NCI-H345 (cell line): ENCODE measurements at regions not wholly inside any gene's neighbourhood (a gene's known extent, or its start where the extent isn't known, plus 50 kb on each side); places are given as distances from the start of the nearest gene placed in this dataset.
"Not testable (repeated sequence)": the region's sequence is repeated elsewhere in the genome, so short reads cannot be mapped to it uniquely, and the experiment has no call there.

Source experiments
- DNase-seq: peaks from one replicate; lab custom pipeline; 2025; lab: John Stamatoyannopoulos, UW

- DNase-seq, result no peak
Observed at GRCh38 chr11:19627566-19627965, 85.1 kb upstream of the NAV2 start.

DNA sequence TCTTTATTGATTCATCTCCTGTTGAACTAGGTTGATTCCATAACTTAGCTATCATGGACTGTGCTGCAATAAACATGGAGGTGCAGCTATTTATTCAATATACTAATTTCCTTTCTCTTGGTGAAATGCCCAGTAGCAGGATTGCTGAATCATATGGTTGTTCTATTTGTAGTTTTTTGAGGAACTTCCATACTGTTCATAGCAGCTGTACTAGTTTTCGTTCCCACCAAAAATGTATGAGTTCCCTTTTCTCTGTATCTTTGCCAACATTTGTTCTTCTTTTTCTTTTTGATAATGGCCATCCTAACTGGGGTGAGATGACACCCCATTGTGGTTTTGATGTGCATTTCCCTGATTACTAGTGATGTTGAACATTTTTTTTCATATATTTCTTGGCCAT is 87.2 kb upstream of the NAV2 start:
- DNase-seq, result no peak

GRCh38 chr11:19617696-19618523 is 94.7 kb upstream of the NAV2 start:
- no peak for DNase-seq

DNA sequence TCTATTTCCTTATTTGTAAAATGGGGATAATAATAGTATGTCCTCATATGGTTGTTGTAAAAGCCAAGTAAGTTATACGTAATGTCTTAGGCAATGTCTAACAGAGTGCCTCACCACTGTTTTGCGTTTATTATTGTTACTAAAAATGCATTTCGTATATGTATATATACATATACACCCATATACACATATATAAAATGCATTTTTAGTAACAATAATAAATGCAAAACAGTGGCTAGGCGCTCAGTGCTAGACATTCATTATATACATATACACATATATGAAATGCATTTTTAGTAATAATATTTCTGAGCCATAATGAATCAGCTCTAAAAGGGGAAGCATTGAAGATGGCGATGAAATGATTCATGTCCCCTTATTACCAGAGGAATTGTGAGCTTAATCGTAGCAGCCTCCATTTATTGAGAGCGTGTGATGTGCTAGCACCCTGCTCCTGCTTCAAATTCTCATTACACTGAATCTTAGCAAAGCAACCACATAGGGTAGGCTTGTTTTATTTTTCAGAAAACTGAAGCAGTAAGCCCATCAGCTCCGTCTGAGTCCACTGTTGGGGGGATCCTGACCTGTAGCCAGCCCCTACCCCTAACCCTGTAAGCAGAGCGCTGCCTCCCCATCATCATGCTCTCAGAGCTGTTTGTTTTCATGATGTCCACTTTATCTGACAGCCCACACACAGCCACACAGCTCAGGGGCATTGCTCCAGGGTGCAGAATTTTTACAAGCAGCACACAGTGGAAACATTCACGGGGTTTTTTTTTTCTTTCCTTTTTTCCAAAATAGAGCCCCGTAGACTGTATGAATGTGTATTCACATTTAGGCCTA is 97.1 kb upstream of the NAV2 start:
- DNase-seq, result no peak

- DNase-seq, result no peak
Observed at GRCh38 chr11:19614370-19614940, 98.2 kb upstream of the NAV2 start.

- not testable (repeated sequence) for DNase-seq
Observed at GRCh38 chr11:19612025-19612424, 100.6 kb upstream of the NAV2 start.

DNA sequence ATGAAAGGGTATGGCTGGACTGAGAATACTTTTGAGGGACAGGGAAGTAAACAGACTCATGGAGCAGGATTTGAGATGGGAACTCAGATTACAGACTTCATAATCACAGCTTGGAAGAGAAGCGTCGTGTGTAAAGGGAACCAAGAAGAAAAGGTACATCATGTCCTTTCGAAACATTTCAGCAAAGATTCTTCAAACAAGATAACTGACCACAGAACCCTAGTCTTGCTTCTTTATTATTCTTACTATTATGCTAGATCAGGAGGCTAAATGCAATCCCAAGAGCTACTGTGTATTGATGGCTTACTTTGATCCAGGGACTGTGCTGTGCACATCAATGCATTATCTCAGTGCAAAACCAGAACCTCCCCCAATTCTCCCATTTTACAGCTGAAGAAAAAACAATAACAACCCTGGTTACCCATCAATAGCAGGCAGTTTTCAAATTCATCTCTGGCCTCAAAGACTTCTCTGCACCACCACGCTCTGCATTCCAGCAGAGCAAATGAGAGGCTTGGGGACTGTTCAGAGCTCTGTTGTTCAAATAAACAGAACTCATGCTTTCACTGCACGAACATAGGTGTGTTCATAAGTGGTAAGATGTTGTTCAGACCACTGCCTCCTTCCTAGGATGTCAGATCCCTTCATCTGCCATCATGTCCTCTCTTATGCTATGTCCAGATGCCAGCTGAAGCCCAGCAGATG is 104.8 kb upstream of the NAV2 start:
- DNase-seq, result no peak

GRCh38 chr11:19606856-19607655 is 105.6 kb upstream of the NAV2 start:
- no peak for DNase-seq

DNA sequence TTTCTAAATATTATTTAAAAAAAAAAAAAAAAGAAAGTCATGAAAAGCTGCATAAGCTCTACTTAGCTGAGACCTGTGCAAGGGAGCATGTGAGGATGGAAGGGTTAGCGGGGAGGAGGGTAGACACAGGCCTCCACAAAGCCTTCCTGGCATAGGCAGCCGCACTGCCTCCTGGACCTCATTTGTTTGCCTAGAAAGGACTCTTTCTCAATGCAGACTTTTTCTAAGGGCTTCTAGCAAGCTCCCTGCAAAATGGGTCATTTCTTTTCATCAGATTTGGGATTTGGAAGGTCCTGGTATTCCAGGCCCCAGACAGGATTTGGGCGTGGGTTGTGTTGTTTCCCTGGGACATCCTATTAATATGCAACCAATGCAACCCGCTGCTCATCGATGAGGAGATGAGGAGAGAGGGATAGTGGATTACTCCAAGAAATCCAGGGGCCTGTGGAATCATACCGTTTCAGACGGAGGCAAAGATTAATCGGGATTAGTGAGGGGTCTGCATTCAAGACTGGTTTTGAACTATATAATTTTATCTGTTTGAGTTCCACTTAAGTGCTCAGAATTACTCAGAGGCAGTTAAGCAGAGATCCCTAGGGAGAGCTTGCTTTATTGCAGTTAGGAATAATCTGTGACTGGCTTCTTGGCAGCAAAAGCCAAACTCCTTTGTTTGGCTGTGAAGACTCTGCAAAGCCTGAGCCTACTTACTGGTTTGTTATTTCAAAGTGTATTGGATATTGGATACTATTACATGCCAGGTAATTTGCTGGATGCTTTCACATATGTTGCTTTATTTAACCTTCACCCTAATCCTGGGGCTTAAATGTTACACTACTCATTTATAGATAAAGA is 106.9 kb upstream of the NAV2 start:
- DNase-seq, result peak; percentile 14

- DNase-seq, result no peak
Observed at GRCh38 chr11:19604679-19605375, 107.8 kb upstream of the NAV2 start.

- DNase-seq, result no peak
Observed at GRCh38 chr11:19603771-19604170, 108.9 kb upstream of the NAV2 start.

GRCh38 chr11:19602891-19603290 is 109.7 kb upstream of the NAV2 start:
- DNase-seq, result no peak

DNA sequence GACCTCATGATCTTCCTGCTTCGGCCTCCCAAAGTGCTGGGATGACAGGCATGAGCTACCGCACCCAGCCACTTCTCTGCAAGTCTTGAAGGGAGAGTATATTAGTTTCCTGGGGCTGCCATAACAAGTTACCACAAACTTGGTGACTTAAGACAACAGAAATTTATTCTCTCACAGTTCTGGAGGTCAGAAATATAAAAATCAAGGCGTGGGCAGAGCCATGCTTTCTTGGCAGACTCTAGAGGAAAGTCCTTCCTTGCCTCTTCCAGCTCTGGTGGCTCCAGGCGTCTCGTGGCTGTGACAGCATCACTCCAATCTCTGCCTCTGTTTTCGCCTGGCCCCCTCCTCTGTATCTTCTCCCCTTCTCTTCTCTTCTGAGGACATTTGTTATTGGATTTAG is 110.2 kb upstream of the NAV2 start:
- DNase-seq, result no peak

DNA sequence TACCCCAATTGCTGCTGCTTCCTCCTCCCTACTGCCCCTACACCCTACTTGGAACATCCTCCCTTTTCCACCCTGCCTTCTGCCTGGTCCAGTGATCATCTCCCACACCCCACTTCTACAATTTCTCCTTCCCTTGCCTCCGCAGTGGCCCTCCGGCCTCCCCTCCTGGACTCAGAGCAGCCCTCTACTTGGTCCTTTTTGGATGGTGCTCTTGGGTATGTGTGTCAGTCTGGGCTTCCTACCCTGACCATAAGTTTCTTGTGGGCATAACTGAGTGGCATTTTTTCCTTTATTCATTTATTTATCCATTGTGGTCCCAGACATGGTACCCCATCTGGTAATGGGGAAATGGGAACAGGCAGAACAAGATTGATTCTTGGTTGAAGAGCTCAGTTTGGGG is 111.4 kb upstream of the NAV2 start:
- DNase-seq, result no peak

GRCh38 chr11:19599681-19600080 is 113.0 kb upstream of the NAV2 start:
- DNase-seq, result no peak

DNA sequence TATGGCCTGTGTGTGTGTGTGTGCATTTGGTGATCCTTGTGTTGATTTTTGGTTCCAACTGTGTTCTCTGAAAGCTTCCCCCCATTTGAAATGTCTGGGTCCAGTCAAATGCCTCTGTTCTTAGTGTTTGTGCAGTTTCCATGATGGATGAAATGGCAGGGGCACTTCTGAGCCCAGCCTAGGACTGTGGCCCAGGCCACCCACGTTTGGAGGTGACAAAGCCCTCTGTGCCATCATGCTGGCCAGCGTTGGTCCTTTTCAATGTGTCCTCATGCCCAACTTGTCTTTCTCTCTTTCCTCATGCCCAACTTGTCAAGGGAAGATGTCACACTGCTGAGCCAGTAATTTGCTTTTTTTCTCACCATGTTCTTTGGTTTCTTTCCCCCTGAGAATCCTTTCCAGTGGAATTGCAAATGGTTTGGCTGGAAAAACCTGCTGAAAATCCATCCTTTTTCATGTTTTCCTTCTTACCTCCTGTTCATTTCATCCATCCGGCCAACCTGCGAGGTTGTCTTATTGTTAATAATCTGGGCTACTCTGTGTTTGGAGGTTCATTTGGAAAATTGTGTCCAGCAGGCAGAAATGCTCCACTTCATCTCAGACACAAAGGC is 113.7 kb upstream of the NAV2 start:
- DNase-seq, result no peak

GRCh38 chr11:19598456-19598855 is 114.2 kb upstream of the NAV2 start:
- DNase-seq, result no peak

DNA sequence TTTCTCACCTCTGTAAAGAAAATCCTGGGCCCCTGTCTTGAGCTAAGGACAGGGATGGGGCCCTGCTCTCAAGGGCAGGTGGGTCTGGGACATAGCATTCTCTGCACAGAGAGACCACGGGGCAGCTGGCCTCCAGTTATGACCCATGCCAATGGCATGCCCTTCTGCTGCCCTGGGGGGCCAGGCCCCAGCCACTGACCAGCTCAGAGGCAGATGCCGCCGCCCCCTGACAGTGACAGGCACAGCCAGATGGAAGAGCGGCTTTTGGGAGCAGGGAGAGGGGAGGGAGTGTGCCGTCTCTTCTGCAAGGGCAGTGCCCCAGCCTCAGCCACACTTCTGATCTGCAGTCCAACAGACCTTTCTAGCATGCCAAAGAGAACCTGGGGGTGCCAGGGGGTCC is 114.8 kb upstream of the NAV2 start:
- DNase-seq, result no peak

DNA sequence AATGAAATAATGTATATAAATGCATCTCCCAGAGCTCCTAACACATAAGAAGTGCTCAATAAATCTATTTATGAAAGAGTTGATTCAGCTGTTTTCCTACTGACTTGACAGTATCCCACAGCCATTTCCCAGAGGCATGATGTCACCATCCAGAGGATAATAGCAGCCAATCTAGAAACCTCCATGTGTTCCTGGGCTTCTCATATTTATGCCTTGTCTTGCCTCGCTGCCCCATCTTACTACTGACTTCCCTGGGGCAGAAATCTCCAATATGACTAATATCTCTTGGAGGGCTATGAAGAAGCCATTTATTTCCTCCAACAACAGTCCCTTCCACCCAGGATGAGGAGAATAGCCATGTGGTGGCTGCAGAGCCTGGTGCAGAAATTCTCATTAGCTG is 115.4 kb upstream of the NAV2 start:
- DNase-seq, result no peak
